ENCODE measurements at regions not wholly inside any gene's neighbourhood (a gene's known extent, or its start where the extent isn't known, plus 50 kb on each side); places are given as distances from the start of the nearest gene placed in this dataset.

GRCh38 chr16:35713762-35714650 is 2254.6 kb downstream of the TP53TG3F start:
- no peaks in the 10 kb centered on the region for H4K20me1 ChIP-seq (ENCODE audit: insufficient read depth)
- no peaks in the 10 kb centered on the region for H3K4me1 ChIP-seq (ENCODE audit: insufficient read depth)
- no peaks in the 10 kb centered on the region for H3K36me3 ChIP-seq (ENCODE audit: low read depth)
- no peaks in the 10 kb centered on the region for H3K79me2 ChIP-seq (ENCODE audit: insufficient read depth)
- no peak overlapping the region for H3K4me2 ChIP-seq (ENCODE audit: unreplicated experiment)
- no peaks in the 10 kb centered on the region for H3K27me3 ChIP-seq (replicated peaks; ENCODE audit: insufficient read depth)
- no peak overlapping the region for H3K4me3 ChIP-seq
- 11 to 14% methylated on average over 7 of the region's 7 CpGs for WGBS, 2 experiments (ENCODE audit: low coverage in 1 of 2, low lambda C conversion rate in 2 of 2, missing lambda C conversion rate in 2 of 2)
- no peak for DNase-seq
- in situ Hi-C loops (cut with MboI), result no loop called here
- no peaks in the 10 kb centered on the region for H3K9me3 ChIP-seq (ENCODE audit: low read depth)
- H3K27ac ChIP-seq, result no peak overlapping the region
- H2AFZ ChIP-seq, result no peak overlapping the region
- H3K9ac ChIP-seq, result no peak overlapping the region
- no peaks in the 10 kb centered on the region for H3F3A ChIP-seq (ENCODE audit: insufficient read depth)
- no peaks in the 10 kb centered on the region for H3K9me2 ChIP-seq (ENCODE audit: insufficient read depth)
- no peak for TF ChIP-seq EZH2phosphoT487 (IDR thresholded peaks at IDR 0.05; ENCODE audit: insufficient read depth, low read depth)
- TF ChIP-seq EZH2 (IDR thresholded peaks at IDR 0.05; ENCODE audit: insufficient read depth, poor library complexity, severe bottlenecking), result no peak

- H2AFZ ChIP-seq, result no peak overlapping the region
- TF ChIP-seq EZH2 (IDR thresholded peaks at IDR 0.05; ENCODE audit: insufficient read depth, poor library complexity, severe bottlenecking) (no peak), EZH2phosphoT487 (IDR thresholded peaks at IDR 0.05; ENCODE audit: insufficient read depth, low read depth) (no peak)
- in situ Hi-C loops (cut with MboI), result no loop called here
- H4K20me1 ChIP-seq (ENCODE audit: insufficient read depth), result no peaks in the 10 kb centered on the region
- H3K79me2 ChIP-seq (ENCODE audit: insufficient read depth), result no peaks in the 10 kb centered on the region
- H3K27ac ChIP-seq, result no peak overlapping the region
- 24 to 29% methylated on average over 3 of the region's 3 CpGs for WGBS, 2 experiments (ENCODE audit: low coverage in 1 of 2, low lambda C conversion rate in 2 of 2, missing lambda C conversion rate in 2 of 2)
- H3F3A ChIP-seq (ENCODE audit: insufficient read depth), result no peaks in the 10 kb centered on the region
- H3K4me1 ChIP-seq (ENCODE audit: insufficient read depth), result no peaks in the 10 kb centered on the region
- H3K4me3 ChIP-seq, result no peak overlapping the region
- H3K9me3 ChIP-seq (ENCODE audit: low read depth), result no peaks in the 10 kb centered on the region
- no peak overlapping the region for H3K9ac ChIP-seq
- H3K27me3 ChIP-seq (replicated peaks; ENCODE audit: insufficient read depth), result no peaks in the 10 kb centered on the region
- H3K4me2 ChIP-seq (ENCODE audit: unreplicated experiment), result no peak overlapping the region
- H3K36me3 ChIP-seq (ENCODE audit: low read depth), result no peaks in the 10 kb centered on the region
- H3K9me2 ChIP-seq (ENCODE audit: insufficient read depth), result no peaks in the 10 kb centered on the region
- no peak for DNase-seq
Measured at GRCh38 chr16:35714665-35715064, 2255.3 kb downstream of the TP53TG3F start.

GRCh38 chr16:35724551-35724950 is 2265.1 kb downstream of the TP53TG3F start:
- no peaks in the 10 kb centered on the region for H4K20me1 ChIP-seq (ENCODE audit: insufficient read depth)
- H3K4me1 ChIP-seq (ENCODE audit: insufficient read depth), result no peaks in the 10 kb centered on the region
- no peak overlapping the region for H3K27ac ChIP-seq
- H3K9me2 ChIP-seq (ENCODE audit: insufficient read depth), result no peaks in the 10 kb centered on the region
- H3K9ac ChIP-seq, result no peak overlapping the region
- H3K79me2 ChIP-seq (ENCODE audit: insufficient read depth), result no peaks in the 10 kb centered on the region
- H3K4me3 ChIP-seq, result no peak overlapping the region
- no peaks in the 10 kb centered on the region for H3K9me3 ChIP-seq (ENCODE audit: low read depth)
- no peak overlapping the region for H2AFZ ChIP-seq
- TF ChIP-seq EZH2phosphoT487 (IDR thresholded peaks at IDR 0.05; ENCODE audit: insufficient read depth, low read depth), result no peak
- no peak for TF ChIP-seq EZH2 (IDR thresholded peaks at IDR 0.05; ENCODE audit: insufficient read depth, poor library complexity, severe bottlenecking)
- H3F3A ChIP-seq (ENCODE audit: insufficient read depth), result no peaks in the 10 kb centered on the region
- no peaks in the 10 kb centered on the region for H3K27me3 ChIP-seq (replicated peaks; ENCODE audit: insufficient read depth)
- no peak for DNase-seq
- in situ Hi-C loops (cut with MboI), result no loop called here
- H3K4me2 ChIP-seq (ENCODE audit: unreplicated experiment), result no peak overlapping the region
- 6 to 13% methylated on average over 3 of the region's 3 CpGs for WGBS, 2 experiments (ENCODE audit: low coverage in 1 of 2, low lambda C conversion rate in 2 of 2, missing lambda C conversion rate in 2 of 2)
- H3K36me3 ChIP-seq (ENCODE audit: low read depth), result no peaks in the 10 kb centered on the region

GRCh38 chr16:35725949-35726348 is 2266.5 kb downstream of the TP53TG3F start:
- no peak for TF ChIP-seq EZH2 (IDR thresholded peaks at IDR 0.05; ENCODE audit: insufficient read depth, poor library complexity, severe bottlenecking)
- no peak for TF ChIP-seq EZH2phosphoT487 (IDR thresholded peaks at IDR 0.05; ENCODE audit: insufficient read depth, low read depth)
- no peak overlapping the region for H3K4me3 ChIP-seq
- no peaks in the 10 kb centered on the region for H4K20me1 ChIP-seq (ENCODE audit: insufficient read depth)
- no peaks in the 10 kb centered on the region for H3K79me2 ChIP-seq (ENCODE audit: insufficient read depth)
- H3K4me1 ChIP-seq (ENCODE audit: insufficient read depth), result no peaks in the 10 kb centered on the region
- H3K36me3 ChIP-seq (ENCODE audit: low read depth), result no peaks in the 10 kb centered on the region
- H3K9ac ChIP-seq, result no peak overlapping the region
- no peaks in the 10 kb centered on the region for H3K9me2 ChIP-seq (ENCODE audit: insufficient read depth)
- H3F3A ChIP-seq (ENCODE audit: insufficient read depth), result no peaks in the 10 kb centered on the region
- H3K27ac ChIP-seq, result no peak overlapping the region
- DNase-seq, result no peak
- 22 to 32% methylated on average over 6 of the region's 6 CpGs for WGBS, 2 experiments (ENCODE audit: low coverage in 1 of 2, low lambda C conversion rate in 2 of 2, missing lambda C conversion rate in 2 of 2)
- H3K27me3 ChIP-seq (replicated peaks; ENCODE audit: insufficient read depth), result no peaks in the 10 kb centered on the region
- no peaks in the 10 kb centered on the region for H3K9me3 ChIP-seq (ENCODE audit: low read depth)
- in situ Hi-C loops (cut with MboI), result no loop called here
- H2AFZ ChIP-seq, result no peak overlapping the region
- no peak overlapping the region for H3K4me2 ChIP-seq (ENCODE audit: unreplicated experiment)

All from GM23248 (cell line).